ENCODE measurements at regions not wholly inside any gene's neighbourhood (a gene's known extent, or its start where the extent isn't known, plus 50 kb on each side); places are given as distances from the start of the nearest gene placed in this dataset.

- DNase-seq: no peak
- H3K18ac ChIP-seq (ENCODE audit: low read depth in 1 of 2, low read length in 2 of 2): no peak overlapping the region
- H4K91ac ChIP-seq (ENCODE audit: low read length): no peak overlapping the region
- H3K79me1 ChIP-seq (replicated peaks; ENCODE audit: low read length, poor library complexity, severe bottlenecking): no peaks in the 10 kb centered on the region
- no peak overlapping the region for H3K4me2 ChIP-seq (ENCODE audit: low read length, poor library complexity, severe bottlenecking)
- no peak overlapping the region for H2BK15ac ChIP-seq (ENCODE audit: low read depth, poor library complexity, severe bottlenecking)
- no peak overlapping the region for H2BK5ac ChIP-seq (ENCODE audit: low read depth, low read length, poor library complexity, severe bottlenecking)
- H3K14ac ChIP-seq (ENCODE audit: low read length in 2 of 2): no peak overlapping the region
- no peak overlapping the region for H3K4ac ChIP-seq (ENCODE audit: low read depth in 1 of 2, low read length in 2 of 2)
- no peak overlapping the region for H3K4me3 ChIP-seq (ENCODE audit: insufficient read depth in 1 of 2, low read depth in 1 of 2, low read length in 2 of 2)
- no peaks in the 10 kb centered on the region for H3K9me3 ChIP-seq (ENCODE audit: control insufficient read depth, low read length)
- H3K4me1 ChIP-seq (ENCODE audit: control insufficient read depth, insufficient read depth, low read depth, low read length): no peaks in the 10 kb centered on the region
- H2AFZ ChIP-seq (ENCODE audit: low read depth, low read length): no peak overlapping the region
- H2AK5ac ChIP-seq (ENCODE audit: low read length, severe bottlenecking): no peak overlapping the region
- no peak overlapping the region for H2BK120ac ChIP-seq (ENCODE audit: low read depth, low read length)
- no peak overlapping the region for H3K27ac ChIP-seq (ENCODE audit: low read length, poor library complexity, severe bottlenecking)
- no peak overlapping the region for H3K9ac ChIP-seq (ENCODE audit: low read length)
- H3K36me3 ChIP-seq (ENCODE audit: control insufficient read depth in 1 of 2, insufficient read depth in 2 of 2, low read depth in 1 of 2, low read length in 2 of 2): no peaks in the 10 kb centered on the region
- H3K23ac ChIP-seq (ENCODE audit: low read length in 2 of 2): no peak overlapping the region
- no peak overlapping the region for H2BK12ac ChIP-seq (ENCODE audit: low read length in 2 of 2)
- 76% methylated on average over 1 of the region's 2 CpGs for WGBS
- no peaks in the 10 kb centered on the region for H3K27me3 ChIP-seq (ENCODE audit: control insufficient read depth in 1 of 2, insufficient read depth in 1 of 2, low read length in 2 of 2)
- no peak overlapping the region for H4K8ac ChIP-seq (ENCODE audit: low read length)
Observed at GRCh38 chr4:36944232-36944631, 300.3 kb upstream of the NWD2 start.

GRCh38 chr4:36961420-36961819 is 283.1 kb upstream of the NWD2 start:
- H2BK15ac ChIP-seq (ENCODE audit: low read depth, poor library complexity, severe bottlenecking): no peak overlapping the region
- no peaks in the 10 kb centered on the region for H3K4me1 ChIP-seq (ENCODE audit: control insufficient read depth, insufficient read depth, low read depth, low read length)
- H3K4ac ChIP-seq (ENCODE audit: low read depth in 1 of 2, low read length in 2 of 2): no peak overlapping the region
- no peak overlapping the region for H3K9ac ChIP-seq (ENCODE audit: low read length)
- H3K18ac ChIP-seq (ENCODE audit: low read depth in 1 of 2, low read length in 2 of 2): no peak overlapping the region
- H2BK12ac ChIP-seq (ENCODE audit: low read length in 2 of 2): no peak overlapping the region
- H4K91ac ChIP-seq (ENCODE audit: low read length): no peak overlapping the region
- no peak overlapping the region for H2AK5ac ChIP-seq (ENCODE audit: low read length, severe bottlenecking)
- no peak overlapping the region for H3K27ac ChIP-seq (ENCODE audit: low read length, poor library complexity, severe bottlenecking)
- H3K79me1 ChIP-seq (replicated peaks; ENCODE audit: low read length, poor library complexity, severe bottlenecking): no peaks in the 10 kb centered on the region
- no peak overlapping the region for H4K8ac ChIP-seq (ENCODE audit: low read length)
- DNase-seq: no peak
- no peak overlapping the region for H2BK5ac ChIP-seq (ENCODE audit: low read depth, low read length, poor library complexity, severe bottlenecking)
- H2BK120ac ChIP-seq (ENCODE audit: low read depth, low read length): no peak overlapping the region
- H3K4me3 ChIP-seq (ENCODE audit: insufficient read depth in 1 of 2, low read depth in 1 of 2, low read length in 2 of 2): no peak overlapping the region
- no peak overlapping the region for H3K23ac ChIP-seq (ENCODE audit: low read length in 2 of 2)
- no peak overlapping the region for H3K4me2 ChIP-seq (ENCODE audit: low read length, poor library complexity, severe bottlenecking)
- WGBS: 67% methylated on average over 1 of the region's 1 CpG
- no peaks in the 10 kb centered on the region for H3K36me3 ChIP-seq (ENCODE audit: control insufficient read depth in 1 of 2, insufficient read depth in 2 of 2, low read depth in 1 of 2, low read length in 2 of 2)
- no peaks in the 10 kb centered on the region for H3K9me3 ChIP-seq (ENCODE audit: control insufficient read depth, low read length)
- H3K27me3 ChIP-seq (ENCODE audit: control insufficient read depth in 1 of 2, insufficient read depth in 1 of 2, low read length in 2 of 2): no peaks in the 10 kb centered on the region
- H3K14ac ChIP-seq (ENCODE audit: low read length in 2 of 2): no peak overlapping the region
- no peak overlapping the region for H2AFZ ChIP-seq (ENCODE audit: low read depth, low read length)

DNA sequence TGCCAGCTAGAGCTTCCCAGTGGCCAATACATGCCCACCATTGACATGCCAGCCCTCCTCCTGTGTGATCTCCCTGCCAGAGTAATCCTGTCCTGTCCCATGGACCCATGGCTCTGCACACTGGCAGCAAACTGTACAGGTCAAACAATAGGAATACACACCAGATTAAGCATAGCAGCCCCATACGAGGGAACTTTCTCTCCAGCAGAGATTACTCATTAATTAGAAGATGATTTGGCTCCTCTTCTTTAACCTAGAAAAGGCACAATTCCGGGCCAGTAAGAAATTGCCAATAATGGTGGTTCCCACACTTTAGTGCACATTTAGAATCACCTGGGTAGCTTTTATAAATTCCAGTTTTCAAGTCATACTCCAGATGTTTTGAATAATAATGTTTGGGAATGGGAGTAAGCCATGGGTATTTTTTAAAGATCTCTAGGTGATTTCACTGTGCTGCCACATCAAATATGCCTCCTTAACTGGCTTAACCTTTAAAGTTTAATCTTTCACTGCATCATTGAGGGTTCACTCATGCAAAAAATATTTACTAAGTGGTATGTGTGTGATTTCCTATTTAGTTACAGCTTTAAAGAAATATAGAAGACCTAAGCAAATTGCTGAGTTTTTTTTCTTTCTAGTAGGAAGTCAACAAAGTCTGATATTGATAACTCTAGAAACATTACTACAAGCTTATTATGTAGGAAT is 277.6 kb upstream of the NWD2 start:
- Histone ChIP-seq H3K9me3 (ENCODE audit: control insufficient read depth, low read length) (peaks cover 2% of the 10 kb centered on the region), H2AK5ac (ENCODE audit: low read length, severe bottlenecking) (no peak overlapping the region), H3K27ac (ENCODE audit: low read length, poor library complexity, severe bottlenecking) (no peak overlapping the region), H4K8ac (ENCODE audit: low read length) (no peak overlapping the region), H2BK15ac (ENCODE audit: low read depth, poor library complexity, severe bottlenecking) (no peak overlapping the region), H2BK120ac (ENCODE audit: low read depth, low read length) (no peak overlapping the region), H2BK12ac (ENCODE audit: low read length in 2 of 2) (no peak overlapping the region), H3K18ac (ENCODE audit: low read depth in 1 of 2, low read length in 2 of 2) (no peak overlapping the region), H3K23ac (ENCODE audit: low read length in 2 of 2) (no peak overlapping the region), H3K4ac (ENCODE audit: low read depth in 1 of 2, low read length in 2 of 2) (no peak overlapping the region), H3K14ac (ENCODE audit: low read length in 2 of 2) (no peak overlapping the region), H3K9ac (ENCODE audit: low read length) (no peak overlapping the region), H3K4me2 (ENCODE audit: low read length, poor library complexity, severe bottlenecking) (no peak overlapping the region), H3K4me1 (ENCODE audit: control insufficient read depth, insufficient read depth, low read depth, low read length) (no peaks in the 10 kb centered on the region), H4K91ac (ENCODE audit: low read length) (no peak overlapping the region), H3K36me3 (ENCODE audit: control insufficient read depth in 1 of 2, insufficient read depth in 2 of 2, low read depth in 1 of 2, low read length in 2 of 2) (no peaks in the 10 kb centered on the region), H3K27me3 (ENCODE audit: control insufficient read depth in 1 of 2, insufficient read depth in 1 of 2, low read length in 2 of 2) (no peaks in the 10 kb centered on the region), H3K4me3 (ENCODE audit: insufficient read depth in 1 of 2, low read depth in 1 of 2, low read length in 2 of 2) (no peak overlapping the region), H3K79me1 (replicated peaks; ENCODE audit: low read length, poor library complexity, severe bottlenecking) (no peaks in the 10 kb centered on the region), H2AFZ (ENCODE audit: low read depth, low read length) (no peak overlapping the region), H2BK5ac (ENCODE audit: low read depth, low read length, poor library complexity, severe bottlenecking) (no peak overlapping the region)
- 82% methylated on average over 2 of the region's 2 CpGs for WGBS
- DNase-seq: no peak

DNA sequence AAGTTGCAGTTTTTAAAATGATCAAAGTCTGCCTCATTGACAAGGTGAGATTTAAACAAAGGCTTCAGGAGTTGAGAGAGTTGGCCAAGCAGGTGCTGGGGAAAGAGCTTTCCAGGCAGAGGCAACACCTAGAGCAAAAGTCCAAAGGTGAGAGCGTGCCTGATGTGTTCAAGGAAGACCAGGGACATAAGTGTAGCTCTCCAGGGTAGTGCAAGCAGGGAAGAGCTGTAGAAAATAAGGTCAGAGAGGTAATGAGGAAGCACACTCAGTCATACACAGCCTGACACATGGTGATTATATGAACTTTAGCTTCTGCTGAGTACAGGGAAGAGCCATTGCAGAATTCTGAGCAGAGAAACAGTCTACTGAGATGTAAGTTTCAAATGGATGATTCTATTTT is 265.0 kb upstream of the NWD2 start:
- WGBS: 56% methylated on average over 1 of the region's 1 CpG
- H3K4ac ChIP-seq (ENCODE audit: low read depth in 1 of 2, low read length in 2 of 2): no peak overlapping the region
- H3K9me3 ChIP-seq (ENCODE audit: control insufficient read depth, low read length): peaks cover 7% of the 10 kb centered on the region
- no peak overlapping the region for H4K8ac ChIP-seq (ENCODE audit: low read length)
- H3K23ac ChIP-seq (ENCODE audit: low read length in 2 of 2): no peak overlapping the region
- no peaks in the 10 kb centered on the region for H3K36me3 ChIP-seq (ENCODE audit: control insufficient read depth in 1 of 2, insufficient read depth in 2 of 2, low read depth in 1 of 2, low read length in 2 of 2)
- H2BK12ac ChIP-seq (ENCODE audit: low read length in 2 of 2): no peak overlapping the region
- no peak overlapping the region for H2BK5ac ChIP-seq (ENCODE audit: low read depth, low read length, poor library complexity, severe bottlenecking)
- no peak overlapping the region for H3K27ac ChIP-seq (ENCODE audit: low read length, poor library complexity, severe bottlenecking)
- no peak overlapping the region for H3K9ac ChIP-seq (ENCODE audit: low read length)
- H4K91ac ChIP-seq (ENCODE audit: low read length): no peak overlapping the region
- H3K14ac ChIP-seq (ENCODE audit: low read length in 2 of 2): no peak overlapping the region
- H3K79me1 ChIP-seq (replicated peaks; ENCODE audit: low read length, poor library complexity, severe bottlenecking): no peaks in the 10 kb centered on the region
- H2AFZ ChIP-seq (ENCODE audit: low read depth, low read length): no peak overlapping the region
- no peak overlapping the region for H3K18ac ChIP-seq (ENCODE audit: low read depth in 1 of 2, low read length in 2 of 2)
- no peak overlapping the region for H2BK120ac ChIP-seq (ENCODE audit: low read depth, low read length)
- no peak overlapping the region for H3K4me2 ChIP-seq (ENCODE audit: low read length, poor library complexity, severe bottlenecking)
- no peak for DNase-seq
- no peaks in the 10 kb centered on the region for H3K27me3 ChIP-seq (ENCODE audit: control insufficient read depth in 1 of 2, insufficient read depth in 1 of 2, low read length in 2 of 2)
- H2AK5ac ChIP-seq (ENCODE audit: low read length, severe bottlenecking): no peak overlapping the region
- no peak overlapping the region for H3K4me3 ChIP-seq (ENCODE audit: insufficient read depth in 1 of 2, low read depth in 1 of 2, low read length in 2 of 2)
- no peak overlapping the region for H2BK15ac ChIP-seq (ENCODE audit: low read depth, poor library complexity, severe bottlenecking)
- no peaks in the 10 kb centered on the region for H3K4me1 ChIP-seq (ENCODE audit: control insufficient read depth, insufficient read depth, low read depth, low read length)

Data from mesenchymal stem cell (in vitro differentiated cells and primary cell).